ENCODE measurements at regions not wholly inside any gene's neighbourhood (a gene's known extent, or its start where the extent isn't known, plus 50 kb on each side); places are given as distances from the start of the nearest gene placed in this dataset.

- TF ChIP-seq, protein P1, sequence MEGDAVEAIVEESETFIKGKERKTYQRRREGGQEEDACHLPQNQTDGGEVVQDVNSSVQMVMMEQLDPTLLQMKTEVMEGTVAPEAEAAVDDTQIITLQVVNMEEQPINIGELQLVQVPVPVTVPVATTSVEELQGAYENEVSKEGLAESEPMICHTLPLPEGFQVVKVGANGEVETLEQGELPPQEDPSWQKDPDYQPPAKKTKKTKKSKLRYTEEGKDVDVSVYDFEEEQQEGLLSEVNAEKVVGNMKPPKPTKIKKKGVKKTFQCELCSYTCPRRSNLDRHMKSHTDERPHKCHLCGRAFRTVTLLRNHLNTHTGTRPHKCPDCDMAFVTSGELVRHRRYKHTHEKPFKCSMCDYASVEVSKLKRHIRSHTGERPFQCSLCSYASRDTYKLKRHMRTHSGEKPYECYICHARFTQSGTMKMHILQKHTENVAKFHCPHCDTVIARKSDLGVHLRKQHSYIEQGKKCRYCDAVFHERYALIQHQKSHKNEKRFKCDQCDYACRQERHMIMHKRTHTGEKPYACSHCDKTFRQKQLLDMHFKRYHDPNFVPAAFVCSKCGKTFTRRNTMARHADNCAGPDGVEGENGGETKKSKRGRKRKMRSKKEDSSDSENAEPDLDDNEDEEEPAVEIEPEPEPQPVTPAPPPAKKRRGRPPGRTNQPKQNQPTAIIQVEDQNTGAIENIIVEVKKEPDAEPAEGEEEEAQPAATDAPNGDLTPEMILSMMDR (IDR thresholded peaks at IDR 0.05 in 4 of 5, conservative IDR thresholded peaks at IDR 0.05 in 1 of 5) = no peak
- TF ChIP-seq POLR2A (IDR thresholded peaks at IDR 0.05) = no peak
These were observed 57.9 kb upstream of the IER5L start for GRCh38 chr9:129235931-129236331.
